HCT116 (cell line): ENCODE measurements at regions not wholly inside any gene's neighbourhood (a gene's known extent, or its start where the extent isn't known, plus 50 kb on each side); places are given as distances from the start of the nearest gene placed in this dataset.

Source experiments
- ATAC-seq: fragments of 200-7000 bp; cut with Tn5 transposase; 2 replicates; pipeline ENCODE4 v1.9.1; 2020; ENCODE audit warnings: mild to moderate bottlenecking, moderate library complexity
- BruUV-seq: library from RNA; stranded (reverse); fragments of 400-500 nt; replicated peaks from 2 replicates; lab custom pipeline; 2021; lab: Mats Ljungman, UMichigan
- CTCF ChIA-PET: fragments of 300-600 bp; sonication (Branson Sonifier 250); formaldehyde crosslinking; loops from one replicate; lab custom pipeline; 2021; ENCODE audit warnings: antibody characterized with exemption; lab: Charles Lee
- POLR2A ChIA-PET: fragments of 300-600, 350-600 bp; sonication (Branson Sonifier 250); formaldehyde crosslinking; loops from one replicate; lab custom pipeline; 2021; ENCODE audit warnings: antibody characterized with exemption; lab: Charles Lee
- RAD21 ChIA-PET, 2 experiments: fragments of 300-600 bp; sonication (Branson Sonifier 250); formaldehyde crosslinking; loops; one replicate each; lab custom pipeline; 2023; ENCODE audit warnings: low total read pairs in 2 of 2; ENCODE audit not compliant: uncharacterized antibody in 2 of 2, unreplicated experiment in 2 of 2, low non-redundant PET in 1 of 2; lab: Charles Lee
- DNase-seq: peaks from one replicate; pipeline ENCODE4 v3.0.0-alpha.2; 2010; ENCODE audit warnings: low read depth, low spot score
- H2AFZ ChIP-seq: fragments of 200-600 bp; shearing (Covaris generic), sonication (generic); 2 replicates; pipeline ENCODE4 v1.6.1; 2017; ENCODE audit warnings: low read depth, mixed run types, mixed read lengths, antibody characterized with exemption, low read length; ENCODE audit not compliant: poor library complexity, severe bottlenecking
- H3K27ac ChIP-seq: 2 replicates; pipeline ENCODE4 v1.5.1; 2012; ENCODE audit warnings: low read depth, low read length
- H3K27me3 ChIP-seq: fragments of 200-600 bp; sonication (generic); 2 replicates; pipeline ENCODE4 v1.6.1; 2016; ENCODE audit warnings: mixed run types, low read length, mixed read lengths; ENCODE audit not compliant: insufficient read depth
- H3K36me3 ChIP-seq, 2 experiments: fragments of 200-500 bp in 1 of 2; fragments of 200-600 bp in 1 of 2; sonication (Bioruptor generic) in 1 of 2; sonication (generic) in 1 of 2; 2 replicates each; pipeline versions ENCODE4 v1.5.1 to v1.6.1; 2014 to 2016; ENCODE audit warnings: low read length in 2 of 2, inconsistent platforms in 1 of 2, mixed read lengths in 1 of 2, mixed run types in 1 of 2; ENCODE audit not compliant: insufficient read depth in 2 of 2, control insufficient read depth in 1 of 2
- H3K4me1 ChIP-seq, 2 experiments: fragments of 200-600 bp in 1 of 2; sonication (generic) in 1 of 2; 2 replicates each; pipeline versions ENCODE4 v1.5.1 to v1.6.1; 2012 to 2017; ENCODE audit warnings: low read length in 2 of 2, inconsistent platforms in 1 of 2, mild to moderate bottlenecking in 1 of 2, mixed read lengths in 1 of 2, mixed run types in 1 of 2, moderate library complexity in 1 of 2; ENCODE audit not compliant: insufficient read depth in 2 of 2, control insufficient read depth in 1 of 2
- H3K4me2 ChIP-seq: fragments of 200-600 bp; sonication (generic); 2 replicates; pipeline ENCODE4 v1.6.1; 2017; ENCODE audit warnings: mixed run types, low read length, mixed read lengths
- H3K4me3 ChIP-seq, 2 experiments: fragments of 200-600 bp in 1 of 2; sonication (generic) in 1 of 2; replicated peaks in 1 of 2; 2 replicates each; pipeline ENCODE4 v1.5.1; 2011 to 2016; ENCODE audit warnings: low read length in 2 of 2, control low read depth in 1 of 2, low read depth in 1 of 2, mild to moderate bottlenecking in 1 of 2, mixed read lengths in 1 of 2, mixed run types in 1 of 2
- H3K79me2 ChIP-seq: fragments of 200-600 bp; sonication (generic); 2 replicates; pipeline ENCODE4 v1.6.1; 2017; ENCODE audit warnings: mild to moderate bottlenecking, mixed run types, low read length, moderate library complexity, mixed read lengths; ENCODE audit not compliant: insufficient read depth
- H3K9ac ChIP-seq: fragments of 200-600 bp; sonication (generic); 2 replicates; pipeline ENCODE4 v1.6.1; 2016; ENCODE audit warnings: low read length, mixed read lengths
- H3K9me2 ChIP-seq: fragments of 200-600 bp; sonication (generic), shearing (Covaris generic); 2 replicates; pipeline ENCODE4 v1.6.1; 2017; ENCODE audit warnings: mixed run types, mild to moderate bottlenecking, moderate library complexity; ENCODE audit not compliant: insufficient read depth
- H3K9me3 ChIP-seq, 2 experiments: fragments of 200-500 bp in 1 of 2; fragments of 200-600 bp in 1 of 2; sonication (Bioruptor generic) in 1 of 2; sonication (generic) in 1 of 2; 2 replicates each; pipeline ENCODE4 v1.6.1; 2014 to 2017; ENCODE audit warnings: low read length in 2 of 2, mixed read lengths in 2 of 2, inconsistent platforms in 1 of 2, low read depth in 1 of 2, mild to moderate bottlenecking in 1 of 2, mixed run types in 1 of 2, moderate library complexity in 1 of 2; ENCODE audit not compliant: control insufficient read depth in 1 of 2, insufficient read depth in 1 of 2
- H4K20me1 ChIP-seq: fragments of 200-600 bp; sonication (generic), shearing (Covaris generic); 2 replicates; pipeline ENCODE4 v1.6.1; 2017; ENCODE audit warnings: mixed run types, mild to moderate bottlenecking, moderate library complexity; ENCODE audit not compliant: insufficient read depth
- CTCF ChIP-seq, 3 experiments: fragments of 200-600 bp in 1 of 3; sonication (generic) in 1 of 3; IDR thresholded peaks in 2 of 3; conservative IDR thresholded peaks in 1 of 3; 2 replicates each; pipeline ENCODE4 v1.5.1; 2012 to 2017; ENCODE audit warnings: low read depth in 2 of 3, low read length in 2 of 3, antibody characterized with exemption in 1 of 3, borderline replicate concordance in 1 of 3, control low read depth in 1 of 3, mild to moderate bottlenecking in 1 of 3, mixed read lengths in 1 of 3, mixed run types in 1 of 3, moderate library complexity in 1 of 3; ENCODE audit not compliant: insufficient read depth in 1 of 3
- EZH2phosphoT487 ChIP-seq: fragments of 200-600 bp; IDR thresholded peaks from 2 replicates; pipeline ENCODE4 v1.6.1; 2018; ENCODE audit warnings: antibody characterized with exemption, borderline replicate concordance
- MAX ChIP-seq: IDR thresholded peaks from 2 replicates; pipeline ENCODE4 v1.6.1; 2012
- REST ChIP-seq: IDR thresholded peaks from 2 replicates; pipeline ENCODE4 v1.6.1; 2012; ENCODE audit warnings: low read depth
- SRF ChIP-seq: IDR thresholded peaks from 2 replicates; pipeline ENCODE4 v1.6.1; 2012; ENCODE audit warnings: low read depth
- intact Hi-C: fragments of 100-400 bp; cut with micrococcal nuclease; formaldehyde crosslinking; loops from 2 replicates; pipeline ENCODE4 v1.10.0; 2022

GRCh38 chr15:39243396-39243795 is 337.5 kb upstream of the THBS1 start:
- H3K4me2 ChIP-seq: no peak overlapping the region
- POLR2A ChIA-PET: no interaction called here
- H4K20me1 ChIP-seq: no peaks in the 10 kb centered on the region
- H3K79me2 ChIP-seq: no peaks in the 10 kb centered on the region
- no peak overlapping the region for H3K9ac ChIP-seq
- peaks cover 0 to 9% of the 10 kb centered on the region in 2 experiments; a peak in 1 of 4 replicates for H3K4me1 ChIP-seq
- BruUV-seq: no TSS peak
- H3K27me3 ChIP-seq: no peaks in the 10 kb centered on the region
- DNase-seq: no peak
- CTCF ChIA-PET: interaction anchor here (0.9 kb wide), 1 partner anchor 337 kb away, joined by 3 read pairs; the partner anchor contains the start of gene THBS1
- H3K9me3 ChIP-seq: no peaks in the 10 kb centered on the region
- no peaks in the 10 kb centered on the region for H3K36me3 ChIP-seq
- no peak overlapping the region for H2AFZ ChIP-seq
- H3K4me3 ChIP-seq: no peak overlapping the region
- RAD21 ChIA-PET: no interaction called here
- H3K9me2 ChIP-seq: 0 out of 2 replicates have a peak, but pooled peaks cover 3% of the 10 kb centered on the region
- no peak for ATAC-seq
- no peak overlapping the region for H3K27ac ChIP-seq
- intact Hi-C loops: no loop called here
- TF ChIP-seq MAX (no peak), EZH2phosphoT487 (no peak), SRF (no peak), CTCF (IDR thresholded peaks at IDR 0.05 in 2 of 3, conservative IDR thresholded peaks at IDR 0.05 in 1 of 3; ENCODE audit: borderline replicate concordance in 1 of 3, insufficient read depth in 1 of 3, low read depth in 2 of 3, low read length in 2 of 3) (no peak), REST (no peak)
